NCI-H1694 treated with DMSO at 0.1 percent for 48 hours (cell line): ENCODE measurements at regions not wholly inside any gene's neighbourhood (a gene's known extent, or its start where the extent isn't known, plus 50 kb on each side); places are given as distances from the start of the nearest gene placed in this dataset.

Experiments
- DNase-seq: peaks from one replicate; lab custom pipeline; 2025; lab: John Stamatoyannopoulos, UW

DNA sequence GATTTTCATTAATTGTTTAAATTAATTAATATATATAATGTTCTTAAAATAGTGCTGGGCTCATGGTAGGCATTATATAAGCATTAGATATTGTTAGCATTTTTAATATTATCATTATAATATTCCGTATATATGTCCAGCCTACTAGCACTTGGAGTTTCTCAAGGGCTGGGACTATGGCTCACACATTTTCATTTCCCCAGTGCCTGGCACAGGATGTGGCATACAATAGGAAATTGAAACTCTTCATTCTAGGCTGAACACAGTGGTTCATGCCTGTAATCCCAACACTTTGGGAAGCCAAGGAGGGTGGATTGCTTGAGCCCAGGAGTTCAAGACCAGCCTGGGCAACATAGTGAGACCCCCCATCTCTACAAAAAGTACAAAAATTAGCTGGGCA lies 170.4 kb downstream of the RSL24D1 start:
- no peak for DNase-seq

DNA sequence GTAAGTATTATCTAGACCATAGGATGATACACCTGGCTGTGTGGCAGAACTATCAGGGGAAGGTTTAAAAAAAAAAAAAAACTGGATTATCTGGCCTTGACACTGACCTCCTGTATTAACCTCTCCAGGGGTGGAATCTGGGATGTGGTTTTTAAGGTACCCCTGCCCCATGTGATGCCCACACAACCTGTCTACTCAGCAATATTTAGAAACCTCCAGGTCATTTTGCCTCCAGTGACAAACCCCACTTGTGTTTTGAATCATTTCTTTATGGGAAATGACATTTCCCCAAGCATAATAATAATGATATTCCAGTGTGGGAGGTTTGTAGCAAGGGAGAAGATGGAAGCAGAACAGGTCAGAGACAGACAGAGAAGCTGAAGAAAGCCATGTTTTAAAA lies 179.1 kb downstream of the RSL24D1 start:
- no peak for DNase-seq

DNA sequence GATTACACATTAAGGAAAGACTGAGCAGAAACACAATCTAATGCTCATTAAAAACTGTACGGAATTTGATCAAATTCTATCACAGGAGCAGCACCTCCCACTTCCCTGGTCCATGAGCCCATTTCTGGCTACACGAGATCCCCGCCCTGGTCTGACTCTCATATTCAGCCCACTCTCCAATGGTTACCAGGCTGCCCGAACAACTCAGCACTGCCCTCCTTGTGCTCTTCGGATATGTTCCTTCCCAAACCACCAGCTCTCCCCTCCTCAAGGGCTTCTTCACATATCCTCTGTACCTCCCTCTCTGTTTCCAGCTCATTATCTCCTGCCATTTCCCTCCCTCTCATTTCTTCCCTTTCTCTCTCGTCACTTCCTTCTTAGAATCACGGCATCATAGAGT lies 180.5 kb downstream of the RSL24D1 start:
- no peak for DNase-seq

DNA sequence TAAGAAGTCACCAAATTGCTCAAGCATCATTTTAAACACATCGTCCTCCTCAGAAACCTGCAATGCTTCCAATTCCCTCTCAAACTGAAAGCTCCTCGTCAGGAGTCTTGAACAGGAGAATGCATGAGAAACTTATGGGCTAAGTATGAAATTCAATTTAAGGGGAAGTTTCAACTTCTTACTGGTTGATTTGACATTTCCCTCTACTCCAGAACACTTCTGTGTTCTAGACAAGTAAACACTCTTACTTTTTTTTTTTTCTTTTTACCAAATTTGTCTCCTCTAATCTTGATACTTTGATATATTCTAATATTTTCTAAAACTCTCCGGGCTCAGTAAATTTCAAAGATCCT lies 181.7 kb downstream of the RSL24D1 start:
- DNase-seq, result no peak

DNA sequence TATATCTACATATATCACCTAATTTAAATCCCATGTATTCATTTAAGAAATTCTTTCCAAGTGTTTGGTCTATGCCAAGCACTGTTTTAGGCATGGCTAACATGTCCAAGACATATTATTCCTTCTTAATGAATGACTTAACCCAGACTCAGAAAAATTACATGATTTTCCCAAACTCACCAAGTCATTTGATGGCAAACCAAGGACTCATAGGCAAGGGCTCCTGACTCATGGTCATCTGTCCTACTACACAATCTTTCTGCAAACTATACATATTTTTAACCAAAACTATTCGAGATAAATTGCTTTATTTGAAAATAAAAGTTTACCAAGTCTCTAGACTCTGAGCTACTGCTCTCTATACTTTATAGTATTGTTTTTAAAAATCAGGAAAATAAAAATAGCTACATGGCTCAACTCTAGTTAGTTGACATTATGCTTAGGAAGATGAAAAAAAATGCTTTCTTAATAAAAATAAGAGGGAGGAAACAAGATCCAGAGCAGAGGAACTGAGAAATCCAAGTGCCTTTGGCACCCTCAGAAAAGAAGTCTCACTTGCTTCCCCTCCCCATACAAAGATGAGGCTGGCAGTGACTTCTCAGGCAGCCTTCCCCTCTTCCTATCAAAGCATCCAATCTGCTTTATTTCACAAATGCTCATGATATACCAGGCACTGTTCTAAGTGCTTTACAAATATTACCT lies 182.2 kb downstream of the RSL24D1 start:
- DNase-seq, result no peak

DNA sequence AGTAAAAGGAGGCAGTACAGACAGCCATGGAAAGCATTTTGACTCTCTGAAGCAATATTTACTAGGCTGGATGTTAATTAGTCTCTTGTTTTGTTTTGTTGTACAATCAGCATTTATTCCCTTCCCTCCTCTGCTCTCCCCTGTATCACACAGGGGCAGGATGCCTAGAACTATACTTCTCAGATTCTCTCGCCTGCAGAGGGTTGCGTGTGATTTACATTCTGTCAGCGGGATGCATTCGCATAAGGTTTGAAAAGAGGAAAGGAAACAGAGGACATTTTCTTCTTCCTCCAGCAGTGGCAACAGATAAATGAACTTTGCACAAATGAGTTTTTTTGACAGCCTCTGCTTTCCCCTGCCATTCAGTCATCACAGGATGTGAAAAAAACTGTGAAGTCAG lies 188.3 kb downstream of the RSL24D1 start:
- no peak for DNase-seq

DNA sequence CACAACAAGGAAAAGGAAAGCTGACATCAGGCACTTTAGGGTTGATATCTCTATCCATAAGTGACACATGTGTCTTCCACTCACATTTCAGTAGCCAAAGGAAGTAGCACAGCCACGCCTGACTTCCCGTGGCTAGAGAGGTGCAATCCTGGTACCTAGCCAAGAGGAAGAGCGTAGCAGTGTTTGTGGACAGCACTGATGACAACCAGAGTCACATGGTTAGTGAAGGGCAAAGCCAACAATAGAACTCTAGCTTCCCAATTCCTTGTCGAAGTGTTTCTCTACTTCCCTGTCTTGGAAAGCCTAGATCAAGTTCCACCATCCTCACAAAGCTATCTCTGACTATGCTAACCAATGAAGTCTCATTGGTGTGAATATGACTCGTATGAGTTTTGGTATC lies 189.2 kb downstream of the RSL24D1 start:
- no peak for DNase-seq

DNA sequence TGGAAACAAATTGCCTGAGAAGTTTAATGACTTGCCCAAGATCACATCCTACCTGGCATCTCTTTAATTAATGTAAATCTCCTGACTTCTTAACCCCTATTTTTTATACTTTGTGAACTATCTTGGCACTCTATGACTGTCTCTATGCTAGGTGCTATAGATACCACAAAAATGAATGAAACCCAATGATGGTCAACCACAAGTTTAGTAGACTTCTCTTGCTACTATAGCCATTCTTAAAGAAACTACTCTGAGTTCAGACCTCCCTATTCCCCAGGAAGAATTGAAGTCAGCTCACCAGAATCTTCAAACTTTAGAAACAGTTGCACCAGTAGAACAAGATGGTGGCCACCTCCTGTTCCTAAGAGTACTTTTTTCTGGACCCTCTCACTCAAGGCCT lies 191.1 kb downstream of the RSL24D1 start:
- no peak for DNase-seq

DNA sequence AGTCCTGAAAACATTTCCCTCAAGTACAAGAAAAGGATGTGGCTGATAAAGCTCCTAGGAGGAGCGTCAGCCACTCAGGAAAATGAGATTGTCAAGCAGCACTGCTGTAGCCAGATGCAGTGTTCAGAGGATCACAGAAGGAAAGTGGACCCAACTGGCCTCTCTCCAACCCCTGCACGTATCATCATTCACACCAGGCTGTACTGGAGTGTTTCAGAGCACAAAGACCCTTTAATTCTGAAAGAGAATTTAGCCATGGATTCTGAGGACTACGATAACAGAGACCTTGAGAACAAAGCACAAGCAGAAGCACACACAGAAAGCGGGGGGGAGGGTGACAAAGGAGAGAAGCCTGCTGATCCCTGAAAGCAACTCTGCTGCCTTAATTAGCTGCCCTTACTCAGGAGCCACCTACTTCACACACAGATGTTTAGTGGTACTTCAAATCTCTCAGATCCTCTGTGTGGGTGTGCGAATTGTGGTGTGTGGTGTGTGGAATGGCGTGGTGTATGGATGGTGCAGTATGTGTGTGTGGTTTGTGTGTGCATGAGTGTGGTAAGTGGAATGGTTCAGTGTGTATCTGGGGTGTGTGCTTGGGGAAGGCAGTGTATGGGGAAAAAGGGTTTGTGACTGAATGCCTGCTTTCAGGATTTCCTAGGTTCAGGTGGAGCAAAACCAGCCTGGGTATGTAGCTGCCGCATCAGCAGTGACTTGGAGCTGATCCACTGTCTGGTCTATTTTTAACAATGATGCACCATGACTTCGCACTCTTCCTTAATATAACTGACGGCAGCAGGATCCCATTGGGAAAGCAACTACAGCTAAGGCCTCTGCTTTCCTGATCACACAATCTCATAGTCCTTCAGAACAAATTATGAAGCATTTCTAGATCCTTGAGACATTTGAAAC lies 192.5 kb downstream of the RSL24D1 start:
- no peak for DNase-seq

DNA sequence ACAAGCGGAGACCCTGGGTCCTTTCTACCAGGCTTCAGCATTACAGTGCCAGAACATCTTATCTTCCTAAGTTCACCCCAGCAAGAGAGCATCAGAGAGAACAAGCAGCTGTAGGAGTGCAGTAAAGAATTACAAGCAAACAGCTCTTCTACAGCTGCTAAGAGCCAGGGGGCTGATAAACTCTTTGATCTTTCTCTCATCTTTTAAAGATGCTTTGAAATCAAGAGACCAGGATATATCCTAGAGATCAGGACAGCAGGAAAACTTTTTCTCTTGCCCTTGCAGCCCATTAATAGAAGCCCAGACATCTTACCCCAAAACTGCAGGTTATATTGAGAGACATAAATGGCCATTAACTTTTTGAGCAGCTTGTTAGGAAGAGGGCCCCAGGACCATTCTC lies 198.1 kb downstream of the RSL24D1 start:
- DNase-seq, result no peak

DNA sequence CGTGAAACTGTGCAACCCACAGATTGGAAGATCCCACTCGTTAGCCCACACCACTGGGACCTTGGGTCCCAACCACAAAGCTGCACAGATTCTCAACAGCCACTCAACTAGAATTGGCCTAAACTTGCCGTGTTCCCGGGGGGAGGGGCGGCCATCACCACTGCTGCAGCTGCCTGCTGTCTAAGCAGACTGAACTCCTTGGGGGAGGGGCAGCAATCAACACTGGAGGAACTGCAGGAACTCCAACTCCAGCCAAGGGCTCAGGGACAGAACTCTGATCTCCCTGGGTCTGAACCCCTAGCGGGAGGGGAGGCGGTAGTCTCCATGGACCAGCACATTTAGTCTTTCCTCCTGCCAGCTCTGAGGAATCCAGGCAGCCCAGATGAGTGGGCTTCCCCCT lies 205.9 kb downstream of the RSL24D1 start:
- DNase-seq, result no peak

DNA sequence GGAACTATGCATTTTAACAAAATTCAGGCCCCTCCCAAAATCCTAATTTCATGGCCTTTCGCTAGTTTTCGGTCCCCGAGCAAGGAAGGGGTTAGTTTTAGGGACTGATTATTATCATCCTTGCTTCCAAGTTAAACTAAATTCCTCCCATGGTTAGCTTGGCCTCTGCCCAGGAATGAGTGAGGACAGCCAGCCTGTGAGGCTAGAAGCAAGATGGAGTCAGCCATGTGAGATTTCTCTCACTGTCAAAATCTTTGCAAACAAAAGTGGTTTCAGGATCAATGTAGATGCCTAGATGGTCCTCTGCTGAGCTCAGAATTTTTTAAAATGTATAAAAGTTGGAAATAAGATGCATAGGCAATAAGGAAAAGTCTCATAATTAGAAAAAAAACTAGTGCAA lies 208.9 kb downstream of the RSL24D1 start:
- DNase-seq, result no peak

DNA sequence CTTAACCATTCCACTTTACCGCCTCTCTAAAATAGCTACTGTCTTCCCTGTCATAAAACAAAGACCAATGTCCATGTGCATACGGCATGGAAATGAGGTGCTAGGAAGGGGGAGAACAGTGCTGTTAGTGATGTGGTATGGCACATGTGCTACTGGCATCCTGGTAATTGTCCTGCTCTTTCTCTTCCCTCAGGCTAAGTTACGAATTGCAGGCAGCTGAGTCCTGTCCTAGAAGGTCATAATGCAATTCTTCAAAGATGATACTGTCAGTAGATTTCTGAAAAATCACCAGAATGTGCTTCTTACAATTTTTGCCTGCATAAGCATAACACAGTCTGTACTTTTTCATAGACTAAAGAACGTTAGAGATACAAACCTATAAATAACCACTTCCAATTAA lies 216.8 kb downstream of the RSL24D1 start:
- no peak for DNase-seq

DNA sequence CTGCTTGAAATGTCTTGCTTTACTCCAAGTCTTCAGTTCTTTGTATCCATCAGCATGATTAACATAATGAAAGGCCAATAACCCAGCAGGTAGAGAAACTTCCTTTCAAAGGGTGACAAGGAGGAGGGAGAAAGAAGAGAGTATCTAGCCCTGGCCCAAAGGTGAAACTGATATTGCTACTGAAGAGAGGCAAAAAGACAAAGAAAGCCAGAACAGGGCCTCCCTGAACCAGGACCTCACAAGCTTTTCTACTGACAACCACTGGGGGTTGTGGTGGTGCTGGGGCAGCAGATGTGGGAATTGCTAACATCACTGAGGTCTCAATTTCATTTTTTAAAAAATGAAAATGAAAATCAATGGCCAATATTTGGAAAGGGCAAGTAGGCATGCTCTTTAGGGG lies 234.1 kb downstream of the RSL24D1 start:
- no peak for DNase-seq

DNA sequence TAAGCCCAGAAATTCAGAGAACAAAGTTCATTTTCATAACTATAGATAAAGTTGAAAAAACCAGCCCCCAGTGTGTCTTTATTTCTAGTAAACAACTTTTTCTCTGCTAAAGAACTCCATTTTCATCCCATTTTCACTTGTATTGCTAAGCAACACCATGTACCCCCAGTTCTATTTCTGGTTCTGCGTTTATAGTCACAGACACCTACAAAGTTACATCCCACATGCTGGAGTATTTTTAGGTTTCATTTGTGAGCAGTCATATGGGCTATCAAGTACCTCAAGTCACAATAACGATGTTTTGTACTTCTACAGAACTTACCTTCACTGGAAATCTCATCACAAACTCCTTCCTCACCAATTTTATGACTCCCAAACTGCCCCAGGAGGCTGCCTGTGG lies 236.5 kb downstream of the RSL24D1 start:
- DNase-seq, result no peak

DNA sequence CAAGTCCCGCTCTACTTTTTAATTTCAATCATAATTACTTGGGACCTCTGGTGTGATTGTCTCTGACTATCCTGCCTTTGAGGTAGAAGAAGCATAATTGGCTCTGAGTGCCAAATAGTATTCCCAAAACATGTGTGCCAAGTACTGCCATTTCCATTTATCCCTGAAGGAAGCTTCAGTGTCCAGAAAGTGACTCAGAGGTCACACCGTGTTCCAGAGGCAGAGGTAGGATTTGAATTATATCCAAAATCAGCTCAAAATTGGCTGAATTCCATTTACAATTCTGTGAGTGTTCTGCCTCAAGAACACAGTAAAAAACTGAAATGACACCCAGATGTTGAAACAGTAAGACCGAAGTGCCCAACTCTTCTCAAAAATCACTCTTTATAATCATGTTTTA lies 255.3 kb downstream of the RSL24D1 start:
- no peak for DNase-seq

DNA sequence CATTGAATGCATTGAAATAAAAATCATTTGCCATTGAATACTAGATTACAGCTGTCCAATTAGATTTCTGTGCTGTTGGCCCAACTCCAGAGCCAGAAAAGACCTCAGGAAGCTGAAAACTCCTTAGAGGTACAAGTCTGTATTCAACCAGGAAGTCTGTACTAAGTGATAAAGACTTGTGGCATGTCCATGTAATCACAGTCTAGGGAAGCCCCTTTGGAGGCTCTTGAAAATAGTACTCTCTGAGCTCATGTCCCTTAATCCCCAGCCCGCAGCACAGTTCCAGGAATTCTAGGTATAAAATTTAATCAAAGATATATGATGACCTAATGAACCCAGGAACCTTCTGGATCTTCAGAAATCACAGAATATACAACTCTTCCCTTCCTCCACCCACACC lies 279.4 kb downstream of the RSL24D1 start:
- DNase-seq, result no peak

DNA sequence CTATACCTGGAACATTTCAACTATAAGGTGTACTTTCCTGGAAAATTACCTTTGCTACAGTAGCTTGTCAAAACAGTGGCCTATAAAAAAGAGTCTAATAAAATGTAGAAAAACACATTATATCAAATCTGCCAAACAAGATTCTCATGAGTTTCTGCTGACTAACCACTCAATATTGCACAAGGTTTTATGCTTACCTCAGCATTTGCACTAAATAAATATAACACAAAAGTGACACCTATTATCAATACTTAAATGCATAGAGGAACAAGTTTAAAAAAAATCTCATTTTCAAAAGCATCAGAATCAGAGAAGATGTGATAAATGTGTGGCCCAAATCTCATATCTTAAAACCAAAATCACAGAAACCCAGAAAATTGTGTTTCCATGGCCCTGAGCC lies 281.4 kb downstream of the RSL24D1 start:
- DNase-seq, result no peak

DNA sequence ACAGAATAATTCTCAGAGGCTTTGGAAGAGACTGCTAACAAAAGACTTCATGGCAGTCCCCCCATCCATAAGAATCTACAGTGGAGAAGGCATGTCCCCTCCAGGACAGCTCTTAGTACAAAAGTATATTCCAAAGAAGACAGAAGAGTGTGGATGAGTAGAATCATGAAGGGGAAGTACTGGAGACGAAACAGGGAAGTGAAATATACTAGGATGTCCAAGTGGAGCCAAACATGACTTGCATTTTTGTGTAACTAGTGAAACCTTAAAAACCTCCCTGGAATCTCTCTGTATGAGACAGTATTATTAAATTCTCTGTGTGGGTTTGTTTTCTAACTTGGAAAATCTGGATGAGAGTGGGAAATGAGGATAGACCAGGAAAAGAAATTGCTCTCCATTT lies 312.4 kb downstream of the RSL24D1 start:
- no peak for DNase-seq

DNA sequence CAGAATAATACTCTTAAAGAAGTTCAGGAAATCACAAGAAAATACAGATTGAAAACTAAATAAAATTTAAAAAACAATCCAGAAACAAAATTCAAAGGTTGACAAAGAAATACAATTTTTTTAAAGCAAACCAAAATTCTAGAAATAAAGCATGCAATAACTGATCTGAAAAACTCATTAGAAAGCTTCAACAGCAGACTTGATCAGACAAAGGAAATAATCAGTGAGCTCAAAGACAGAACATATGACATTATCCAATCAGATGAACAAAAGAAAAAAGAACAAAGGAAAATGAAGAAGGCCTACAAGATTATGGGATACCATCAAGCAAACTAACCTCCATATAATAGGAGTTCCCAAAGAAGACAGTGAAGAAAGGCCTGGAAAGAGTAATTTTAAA lies 336.8 kb downstream of the RSL24D1 start:
- no peak for DNase-seq

DNA sequence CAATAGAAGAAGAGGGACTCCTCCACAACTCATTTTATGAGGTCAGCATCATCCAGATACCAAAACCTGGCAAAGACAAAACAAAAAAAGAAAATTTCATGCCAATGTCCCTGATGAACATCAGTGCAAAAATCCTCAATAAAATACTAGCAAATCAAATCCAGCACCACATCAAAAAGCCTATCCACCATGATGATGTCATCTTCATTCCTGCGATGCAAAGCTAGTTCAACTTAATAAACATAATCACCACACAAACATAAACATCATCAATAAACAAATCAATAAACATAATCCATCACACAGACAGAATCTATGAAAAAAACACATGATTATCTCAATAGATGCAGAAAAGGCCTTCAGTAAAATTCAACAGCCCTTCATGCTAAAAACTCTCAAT lies 342.1 kb downstream of the RSL24D1 start:
- DNase-seq, result no peak

DNA sequence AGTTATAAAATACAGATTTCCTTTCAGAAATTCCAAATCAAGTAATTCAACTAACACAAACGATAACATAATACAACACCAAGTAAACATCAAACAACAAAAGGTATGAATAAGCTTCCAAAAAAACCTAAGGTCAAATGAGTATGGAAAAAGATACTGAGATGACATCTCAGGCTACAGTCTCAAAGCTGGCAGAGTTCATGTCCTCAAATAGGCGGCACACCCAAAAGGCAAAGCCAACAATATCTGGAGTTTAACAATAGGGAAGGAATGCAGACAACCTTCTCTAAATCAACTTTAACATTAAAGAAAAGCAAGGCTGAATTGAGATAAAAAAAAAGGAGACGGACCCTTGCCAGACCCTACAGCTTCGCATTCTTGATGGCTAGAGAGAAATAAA lies 346.6 kb downstream of the RSL24D1 start:
- DNase-seq, result no peak

DNA sequence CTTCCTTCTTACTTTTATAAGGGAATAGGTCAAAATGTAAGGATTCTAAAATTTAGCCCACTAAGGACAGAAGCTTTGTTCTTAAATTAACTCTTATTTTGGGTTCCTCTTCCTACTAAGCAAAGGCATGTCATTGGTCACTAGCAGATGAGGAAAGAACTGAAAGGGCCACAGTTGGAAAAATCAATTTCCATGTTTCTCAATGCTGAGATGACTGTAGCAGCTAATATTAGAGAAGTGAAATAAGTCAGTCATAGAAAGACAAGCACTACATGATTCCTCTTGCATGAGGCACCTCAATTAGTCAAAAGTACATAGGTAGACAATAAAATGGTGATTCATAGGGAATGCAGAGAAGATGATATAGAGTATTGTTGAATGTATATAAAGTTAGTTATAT lies 353.7 kb downstream of the RSL24D1 start:
- no peak for DNase-seq
